Lower leg skin (tissue), 4 donors: ENCODE measurements at regions not wholly inside any gene's neighbourhood (a gene's known extent, or its start where the extent isn't known, plus 50 kb on each side); places are given as distances from the start of the nearest gene placed in this dataset.

Experiments used
- DNase-seq, 2 donors: peaks; one replicate each; pipeline ENCODE4 v3.0.0-alpha.2; 2019; ENCODE audit warnings: low spot score in 2 of 2
- H3K4me3 ChIP-seq: fragments of 200-600 bp; sonication (generic); 2 replicates; pipeline ENCODE4 v1.5.1; 2017; ENCODE audit warnings: mild to moderate bottlenecking, low read depth; ENCODE audit not compliant: poor library complexity, severe bottlenecking
- CTCF ChIP-seq, 3 donors: fragments of 450-650 bp; IDR thresholded peaks; one replicate each; pipeline ENCODE4 v1.5.1; 2016; ENCODE audit warnings: antibody characterized with exemption in 3 of 3, mild to moderate bottlenecking in 3 of 3, moderate library complexity in 2 of 3
- POLR2A ChIP-seq, 2 donors: fragments of 450-650 bp; IDR thresholded peaks; one replicate each; pipeline ENCODE4 v1.6.1; 2016 to 2017; ENCODE audit warnings: antibody characterized with exemption in 2 of 2, mild to moderate bottlenecking in 1 of 2, moderate library complexity in 1 of 2
- WGBS, 2 donors: methylation state at CpG; one replicate each; pipeline ENCODE4 v1.1.5; 2018; 5-methylcytosine and 5-hydroxymethylcytosine counted together
- intact Hi-C: fragments of 100-400 bp; cut with DNase I; formaldehyde crosslinking; loops from one replicate; pipeline ENCODE4 v1.15.0; 2023; ENCODE audit warnings: low total_unique reads

DNA sequence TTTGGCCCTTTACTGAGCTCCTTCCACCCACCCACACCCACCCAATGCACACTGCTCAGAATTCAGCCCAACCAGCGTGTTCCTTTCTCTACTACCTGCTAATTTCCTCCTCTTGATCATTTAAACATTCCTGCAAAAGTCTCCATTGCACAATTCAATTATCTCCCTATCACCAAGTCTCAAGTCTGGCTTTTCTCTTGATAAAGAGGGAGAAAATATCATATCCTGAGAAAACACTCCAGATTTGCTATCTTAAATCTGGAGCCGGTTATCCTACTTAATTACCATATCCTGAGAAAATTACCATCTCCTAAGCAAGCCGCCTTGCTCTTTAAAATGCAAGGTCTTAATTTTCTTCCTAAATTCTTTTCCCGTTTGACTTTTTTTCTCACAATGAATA, 505.5 kb downstream of the XPNPEP1 start:
- no peak for DNase-seq
- TF ChIP-seq POLR2A (IDR thresholded peaks at IDR 0.05) (no peak), CTCF (IDR thresholded peaks at IDR 0.05) (no peak)
- 53% methylated on average over 4 of the region's 4 CpGs for WGBS, 2 donors
- intact Hi-C loops: no loop called here
- H3K4me3 ChIP-seq: no peak overlapping the region

DNA sequence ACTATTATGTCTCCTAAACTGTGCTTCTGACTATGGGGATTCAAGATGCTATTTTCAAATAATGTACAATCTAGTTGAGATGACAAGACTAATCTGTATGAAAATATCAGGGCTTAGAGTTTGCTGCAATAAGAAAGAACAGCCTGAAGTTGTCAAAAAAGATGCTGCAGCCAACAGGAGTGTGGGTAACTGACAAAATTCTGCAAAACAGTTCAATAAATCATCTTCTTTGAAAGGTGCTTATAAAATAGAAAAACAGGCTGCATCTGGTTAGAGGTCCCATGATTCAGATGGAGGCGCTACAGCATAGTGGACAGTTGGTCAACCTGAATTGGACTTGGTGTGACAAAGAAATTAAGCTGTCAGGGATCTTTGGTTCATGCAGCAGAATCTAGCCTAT, 511.0 kb downstream of the XPNPEP1 start:
- DNase-seq: no peak
- TF ChIP-seq CTCF (IDR thresholded peaks at IDR 0.05) (no peak), POLR2A (IDR thresholded peaks at IDR 0.05) (no peak)
- intact Hi-C loops: no loop called here
- H3K4me3 ChIP-seq: no peak overlapping the region
- 85 to 90% methylated on average over 1 of the region's 1 CpG for WGBS, 2 donors

- DNase-seq: no peak
- H3K4me3 ChIP-seq: no peak overlapping the region
- no peak for TF ChIP-seq CTCF (IDR thresholded peaks at IDR 0.05)
- 60 to 64% methylated on average over 3 of the region's 3 CpGs for WGBS, 2 donors
- intact Hi-C loops: no loop called here
Observed at GRCh38 chr10:109411917-109412316, 511.4 kb downstream of the XPNPEP1 start.

DNA sequence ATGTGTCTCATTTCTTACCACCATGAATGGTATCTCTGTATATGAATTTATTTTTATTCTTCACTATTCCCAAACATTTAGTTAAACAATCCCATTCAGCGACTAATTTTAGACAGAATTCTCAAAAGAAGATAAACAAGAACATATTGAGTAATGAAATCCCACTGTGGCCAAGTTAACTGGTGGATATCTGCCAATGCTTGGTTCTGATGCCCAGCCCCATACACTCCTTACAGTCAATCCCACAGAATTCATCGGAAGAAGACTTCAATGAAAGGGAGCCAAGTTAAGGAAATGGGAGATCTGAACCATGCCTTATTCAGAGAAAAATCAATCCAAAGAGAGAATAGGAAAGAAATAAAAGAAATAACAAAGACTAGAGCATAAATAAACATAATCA, 518.0 kb downstream of the XPNPEP1 start:
- 53 to 63% methylated on average over 2 of the region's 2 CpGs for WGBS, 2 donors
- no peak overlapping the region for H3K4me3 ChIP-seq
- TF ChIP-seq POLR2A (IDR thresholded peaks at IDR 0.05) (no peak), CTCF (IDR thresholded peaks at IDR 0.05) (no peak)
- intact Hi-C loops: no loop called here
- DNase-seq: no peak

GRCh38 chr10:109403551-109403950, 519.8 kb downstream of the XPNPEP1 start:
- intact Hi-C loops: no loop called here
- TF ChIP-seq CTCF (IDR thresholded peaks at IDR 0.05): no peak
- TF ChIP-seq POLR2A (IDR thresholded peaks at IDR 0.05): no peak
- 69 to 73% methylated on average over 2 of the region's 2 CpGs for WGBS, 2 donors
- no peak for DNase-seq
- no peak overlapping the region for H3K4me3 ChIP-seq

- intact Hi-C loops: no loop called here
- no peak overlapping the region for H3K4me3 ChIP-seq
- 50 to 56% methylated on average over 3 of the region's 3 CpGs for WGBS, 2 donors
- DNase-seq: no peak
- no peak for TF ChIP-seq CTCF (IDR thresholded peaks at IDR 0.05)
- no peak for TF ChIP-seq POLR2A (IDR thresholded peaks at IDR 0.05)
Observed at GRCh38 chr10:109393425-109393824, 529.9 kb downstream of the XPNPEP1 start.
